H1 (cell line): ENCODE measurements at regions not wholly inside any gene's neighbourhood (a gene's known extent, or its start where the extent isn't known, plus 50 kb on each side); places are given as distances from the start of the nearest gene placed in this dataset.

Source experiments
- CTCF ChIA-PET: fragments of 300-600 bp; sonication (Branson Sonifier 250); formaldehyde crosslinking; loops from one replicate; lab custom pipeline; 2021; ENCODE audit not compliant: partially characterized antibody; lab: Charles Lee
- POLR2A ChIA-PET: fragments of 300-600 bp; sonication (Branson Sonifier 250); formaldehyde crosslinking; loops from one replicate; lab custom pipeline; 2021; ENCODE audit warnings: inconsistent platforms; ENCODE audit not compliant: partially characterized antibody; lab: Charles Lee
- DNase-seq, 2 experiments: peaks; one replicate each; pipeline versions ENCODE4 v3.0.0 to v3.0.0-alpha.2; 2010 to 2022; ENCODE audit warnings: low spot score in 2 of 2, low read depth in 1 of 2, mixed read lengths in 1 of 2
- FAIRE-seq: peaks from 2 replicates; lab custom pipeline; 2011; peaks lifted over from hg19 to GRCh38; lab: Jason Lieb, UNC
- H2AFZ ChIP-seq: 2 replicates; pipeline ENCODE4 v1.8.1; 2012; ENCODE audit warnings: low read length, inconsistent platforms
- H2AK5ac ChIP-seq: 2 replicates; pipeline ENCODE4 v1.6.1; 2013; ENCODE audit warnings: low read depth, low read length
- H2BK120ac ChIP-seq: replicated peaks from 2 replicates; pipeline ENCODE3; 2013; ENCODE audit warnings: low read depth, low read length, inconsistent platforms
- H2BK12ac ChIP-seq: 2 replicates; pipeline ENCODE4 v1.6.1; 2013; ENCODE audit warnings: low read depth, low read length
- H2BK15ac ChIP-seq: 2 replicates; pipeline ENCODE4 v1.6.1; 2013; ENCODE audit warnings: low read length
- H2BK20ac ChIP-seq: 2 replicates; pipeline ENCODE4 v1.6.1; 2013; ENCODE audit warnings: low read length
- H2BK5ac ChIP-seq: 2 replicates; pipeline ENCODE4 v1.6.1; 2013; ENCODE audit warnings: low read depth, low read length
- H3K14ac ChIP-seq: 2 replicates; pipeline ENCODE4 v1.6.1; 2013; ENCODE audit warnings: inconsistent platforms; ENCODE audit not compliant: insufficient read length
- H3K18ac ChIP-seq: 2 replicates; pipeline ENCODE4 v1.6.1; 2013; ENCODE audit warnings: low read length; ENCODE audit errors: extremely low read depth
- H3K23ac ChIP-seq: 2 replicates; pipeline ENCODE4 v1.6.1; 2013; ENCODE audit warnings: inconsistent platforms; ENCODE audit not compliant: insufficient read length
- H3K23me2 ChIP-seq: 2 replicates; pipeline ENCODE4 v1.6.1; 2013; ENCODE audit warnings: low read depth, low read length
- H3K27ac ChIP-seq: 2 replicates; pipeline ENCODE4 v1.6.1; 2011; ENCODE audit warnings: low read depth, low read length, inconsistent platforms
- H3K27me3 ChIP-seq, 4 experiments: replicated peaks in 1 of 4; 1 replicate in 1 of 4; 2 replicates in 3 of 4; pipeline versions ENCODE4 v1.6.1 to v1.8.1; 2011 to 2013; ENCODE audit warnings: low read length in 3 of 4, mild to moderate bottlenecking in 3 of 4, inconsistent platforms in 2 of 4, mixed read lengths in 2 of 4, moderate library complexity in 1 of 4; ENCODE audit not compliant: control insufficient read depth in 3 of 4, insufficient read depth in 3 of 4; ENCODE audit errors: extremely low read depth in 1 of 4
- H3K36me3 ChIP-seq, 4 experiments: 2 replicates each; pipeline versions ENCODE4 v1.6.1 to v1.8.1; 2011 to 2013; ENCODE audit warnings: mild to moderate bottlenecking in 4 of 4, low read length in 3 of 4, moderate library complexity in 2 of 4, control low read depth in 1 of 4, inconsistent platforms in 1 of 4; ENCODE audit not compliant: insufficient read depth in 4 of 4, control insufficient read depth in 2 of 4
- H3K4ac ChIP-seq: replicated peaks from 2 replicates; pipeline ENCODE3; 2013; ENCODE audit warnings: low read length, low read depth, mixed read lengths, inconsistent platforms; ENCODE audit not compliant: insufficient read length
- H3K4me1 ChIP-seq, 4 experiments: replicated peaks in 1 of 4; 1 replicate in 1 of 4; 2 replicates in 3 of 4; pipeline versions ENCODE4 v1.6.1 to v1.8.1; 2011 to 2013; ENCODE audit warnings: low read length in 3 of 4, inconsistent platforms in 2 of 4, mixed read lengths in 1 of 4; ENCODE audit not compliant: insufficient read depth in 4 of 4, control insufficient read depth in 3 of 4
- H3K4me2 ChIP-seq, 2 experiments: 2 replicates each; pipeline versions ENCODE4 v1.6.1 to v1.8.1; 2011 to 2013; ENCODE audit warnings: low read depth in 2 of 2, low read length in 2 of 2, control low read depth in 1 of 2, inconsistent platforms in 1 of 2, mild to moderate bottlenecking in 1 of 2; ENCODE audit not compliant: insufficient read depth in 1 of 2
- H3K4me3 ChIP-seq, 4 experiments: fragments of 200-600, 300-600 bp in 1 of 4; sonication (generic), shearing (Covaris generic), sonication (Bioruptor Twin) in 1 of 4; 2 replicates each; pipeline versions ENCODE4 v1.5.1 to v1.8.1; 2011 to 2016; ENCODE audit warnings: low read length in 4 of 4, low read depth in 3 of 4, control low read depth in 2 of 4, inconsistent platforms in 2 of 4, mild to moderate bottlenecking in 2 of 4, mixed read lengths in 1 of 4, moderate library complexity in 1 of 4; ENCODE audit not compliant: insufficient read depth in 2 of 4; ENCODE audit errors: extremely low read depth in 1 of 4
- H3K56ac ChIP-seq: replicated peaks from 2 replicates; pipeline ENCODE3; 2013; ENCODE audit warnings: low read depth, mild to moderate bottlenecking, mixed read lengths, low read length, inconsistent platforms; ENCODE audit not compliant: insufficient read length
- H3K79me1 ChIP-seq: 2 replicates; pipeline ENCODE4 v1.6.1; 2013; ENCODE audit warnings: low read depth, low read length, control low read depth
- H3K79me2 ChIP-seq, 2 experiments: 2 replicates each; pipeline versions ENCODE4 v1.6.1 to v1.8.1; 2012 to 2013; ENCODE audit warnings: low read length in 2 of 2, mild to moderate bottlenecking in 2 of 2, inconsistent platforms in 1 of 2; ENCODE audit not compliant: insufficient read depth in 2 of 2, control insufficient read depth in 1 of 2
- H3K9ac ChIP-seq, 4 experiments: replicated peaks in 1 of 4; 1 replicate in 1 of 4; 2 replicates in 3 of 4; pipeline versions ENCODE4 v1.6.1 to v1.8.1; 2011 to 2013; ENCODE audit warnings: low read depth in 3 of 4, low read length in 3 of 4, control low read depth in 2 of 4, mild to moderate bottlenecking in 2 of 4, moderate library complexity in 2 of 4, inconsistent platforms in 1 of 4; ENCODE audit errors: extremely low read depth in 1 of 4
- H3K9me3 ChIP-seq, 2 experiments: 2 replicates each; pipeline versions ENCODE4 v1.6.1 to v1.8.1; 2012 to 2013; ENCODE audit warnings: mild to moderate bottlenecking in 2 of 2, moderate library complexity in 2 of 2, control low read depth in 1 of 2, inconsistent platforms in 1 of 2, low read depth in 1 of 2, low read length in 1 of 2, mixed read lengths in 1 of 2; ENCODE audit not compliant: insufficient read depth in 2 of 2
- H4K20me1 ChIP-seq, 2 experiments: replicated peaks in 1 of 2; 2 replicates each; pipeline versions ENCODE3 to v1.8.1; 2011 to 2013; ENCODE audit warnings: inconsistent platforms in 2 of 2, low read length in 2 of 2, mild to moderate bottlenecking in 1 of 2; ENCODE audit not compliant: insufficient read depth in 2 of 2, control insufficient read depth in 1 of 2
- H4K5ac ChIP-seq: 2 replicates; pipeline ENCODE4 v1.6.1; 2013; ENCODE audit warnings: low read length, low read depth, mixed read lengths, inconsistent platforms; ENCODE audit not compliant: insufficient read length
- H4K8ac ChIP-seq: 2 replicates; pipeline ENCODE4 v1.8.0; 2013; ENCODE audit warnings: mild to moderate bottlenecking, moderate library complexity, low read length, inconsistent platforms; ENCODE audit not compliant: insufficient read depth; ENCODE audit errors: extremely low read depth
- H4K91ac ChIP-seq: replicated peaks from 2 replicates; pipeline ENCODE3; 2013; ENCODE audit warnings: low read length, mixed read lengths, inconsistent platforms; ENCODE audit not compliant: insufficient read length
- ASH2L ChIP-seq: fragments of 200-600, 300-600 bp; sonication (generic); IDR thresholded peaks from one replicate; pipeline ENCODE4 v1.7.1; 2017; ENCODE audit warnings: low read length
- EGR1 ChIP-seq: IDR thresholded peaks from 2 replicates; pipeline ENCODE4 v1.6.1; 2011; ENCODE audit warnings: low read depth, low read length, borderline replicate concordance
- GABPA ChIP-seq: IDR thresholded peaks from 2 replicates; pipeline ENCODE4 v1.6.1; 2011; ENCODE audit warnings: mild to moderate bottlenecking, low read length, moderate library complexity, borderline replicate concordance; ENCODE audit not compliant: insufficient read depth
- HDAC2 ChIP-seq, 2 experiments: fragments of 300-600 bp in 1 of 2; sonication (generic) in 1 of 2; IDR thresholded peaks; 2 replicates each; pipeline ENCODE4 v1.6.1; 2011 to 2012; ENCODE audit warnings: low read depth in 2 of 2, low read length in 2 of 2, mild to moderate bottlenecking in 2 of 2, moderate library complexity in 2 of 2, borderline replicate concordance in 1 of 2, inconsistent platforms in 1 of 2
- JUN ChIP-seq: IDR thresholded peaks from 2 replicates; pipeline ENCODE4 v1.6.1; 2011; ENCODE audit warnings: low read depth, mild to moderate bottlenecking, improper control_type of control experiment, low read length
- JUND ChIP-seq: IDR thresholded peaks from 2 replicates; pipeline ENCODE4 v1.6.1; 2011; ENCODE audit warnings: mild to moderate bottlenecking, improper control_type of control experiment, low read length
- KDM1A ChIP-seq: fragments of 200-600, 300-600 bp; sonication (generic); IDR thresholded peaks from 2 replicates; pipeline ENCODE4 v1.7.1; 2016; ENCODE audit warnings: mild to moderate bottlenecking, low read length, borderline replicate concordance
- KDM4A ChIP-seq: IDR thresholded peaks from one replicate; pipeline ENCODE4 v1.7.1; 2012; ENCODE audit warnings: low read depth, mild to moderate bottlenecking, moderate library complexity, low read length, inconsistent platforms; ENCODE audit not compliant: severe bottlenecking
- KDM5A ChIP-seq: fragments of 200-600 bp; IDR thresholded peaks from 2 replicates; pipeline ENCODE4 v1.7.1; 2012; ENCODE audit warnings: mild to moderate bottlenecking, low read length, inconsistent platforms, mixed read lengths
- NANOG ChIP-seq: IDR thresholded peaks from 2 replicates; pipeline ENCODE4 v1.6.1; 2011; ENCODE audit warnings: low read length, low read depth, mild to moderate bottlenecking, inconsistent platforms; ENCODE audit not compliant: insufficient read depth, poor library complexity, severe bottlenecking
- POU5F1 ChIP-seq: IDR thresholded peaks from 2 replicates; pipeline ENCODE4 v1.6.1; 2011; ENCODE audit warnings: low read depth, mild to moderate bottlenecking, low read length, moderate library complexity
- RBBP5 ChIP-seq: IDR thresholded peaks from 2 replicates; pipeline ENCODE4 v1.7.1; 2012; ENCODE audit warnings: low read depth, mild to moderate bottlenecking, inconsistent platforms, low read length, moderate library complexity, borderline replicate concordance
- SIRT6 ChIP-seq: IDR thresholded peaks from one replicate; pipeline ENCODE4 v1.7.1; 2012; ENCODE audit warnings: low read length, inconsistent platforms
- SIX5 ChIP-seq: IDR thresholded peaks from 2 replicates; pipeline ENCODE4 v1.6.1; 2011; ENCODE audit warnings: mild to moderate bottlenecking, low read depth, low read length
- SRF ChIP-seq: IDR thresholded peaks from 2 replicates; pipeline ENCODE4 v1.6.1; 2011; ENCODE audit warnings: mild to moderate bottlenecking, low read depth, low read length, moderate library complexity
- TAF1 ChIP-seq: IDR thresholded peaks from 2 replicates; pipeline ENCODE4 v1.6.1; 2011; ENCODE audit warnings: mild to moderate bottlenecking, low read depth, low read length
- TCF12 ChIP-seq: IDR thresholded peaks from 2 replicates; pipeline ENCODE4 v1.6.1; 2011; ENCODE audit warnings: low read depth, mild to moderate bottlenecking, low read length
- WGBS, 2 experiments: shearing (Covaris generic) in 1 of 2; methylation state at CpG; one replicate each; pipeline versions ENCODE4 v1.1.6 to v1.1.7; 2013 to 2015; ENCODE audit warnings: low lambda C conversion rate in 2 of 2, mixed read lengths in 2 of 2, inconsistent platforms in 1 of 2, low coverage in 1 of 2, missing lambda C conversion rate in 1 of 2; ENCODE audit not compliant: insufficient replicate concordance in 2 of 2, insufficient coverage in 1 of 2, insufficient read length in 1 of 2; ENCODE audit errors: extremely low coverage in 1 of 2, missing lambda C conversion rate in 1 of 2; 5-methylcytosine and 5-hydroxymethylcytosine counted together

DNA sequence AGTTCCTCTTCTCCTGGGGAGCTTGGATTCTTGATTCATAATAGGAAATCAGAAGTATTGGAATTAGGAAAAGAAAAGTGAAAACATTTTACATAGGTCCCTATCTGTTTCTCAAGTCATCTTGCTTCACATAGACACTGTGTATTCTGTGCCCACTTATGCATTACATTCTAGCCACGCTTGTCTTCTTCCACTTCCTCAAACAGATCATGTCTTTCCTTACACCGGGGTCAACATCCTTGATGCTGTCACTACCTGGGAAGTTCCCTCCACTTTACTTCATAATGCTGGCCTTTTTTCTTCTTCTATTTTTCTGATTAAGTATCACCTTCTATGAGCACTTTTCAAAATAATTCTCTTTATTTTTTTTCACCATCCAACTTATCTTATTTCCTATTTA is 606.4 kb upstream of the CDH8 start:
- Histone ChIP-seq H3K79me1 (no peaks in the 10 kb centered on the region), H3K4me3 (no peak overlapping the region), H3K56ac (no peak overlapping the region), H3K9me3 (no peaks in the 10 kb centered on the region), H2BK20ac (no peak overlapping the region), H3K23ac (no peak overlapping the region), H3K4ac (no peak overlapping the region), H3K36me3 (no peaks in the 10 kb centered on the region), H3K4me1 (no peaks in the 10 kb centered on the region), H4K5ac (no peak overlapping the region), H2AFZ (no peak overlapping the region), H3K18ac (no peak overlapping the region), H3K9ac (no peak overlapping the region), H2BK5ac (no peak overlapping the region), H2BK15ac (no peak overlapping the region), H3K4me2 (no peak overlapping the region), H3K27me3 (no peaks in the 10 kb centered on the region), H2BK120ac (no peak overlapping the region), H4K91ac (no peak overlapping the region), H3K23me2 (no peaks in the 10 kb centered on the region), H2BK12ac (no peak overlapping the region), H4K8ac (no peak overlapping the region), H3K79me2 (no peaks in the 10 kb centered on the region), H3K27ac (no peak overlapping the region), H2AK5ac (no peak overlapping the region), H3K14ac (no peak overlapping the region), H4K20me1 (no peaks in the 10 kb centered on the region)
- FAIRE-seq: no peak
- CTCF ChIA-PET: no interaction called here
- WGBS, 2 experiments: 94% methylated on average over 2 of the region's 2 CpGs; no CpG with 5 or more reads in 1 of the 2 experiments
- DNase-seq: no peak
- POLR2A ChIA-PET: no interaction called here
- TF ChIP-seq SIRT6 (no peak), ASH2L (no peak), GABPA (no peak), EGR1 (no peak), POU5F1 (no peak), RBBP5 (no peak), JUN (no peak), SRF (no peak), TAF1 (no peak), KDM1A (no peak), JUND (no peak), HDAC2 (IDR thresholded peaks at IDR 0.05; ENCODE audit: borderline replicate concordance in 1 of 2, low read depth in 2 of 2, low read length in 2 of 2) (no peak), SIX5 (no peak), NANOG (no peak), TCF12 (no peak), KDM5A (no peak), KDM4A (no peak)
